H1 (cell line): ENCODE measurements at regions not wholly inside any gene's neighbourhood (a gene's known extent, or its start where the extent isn't known, plus 50 kb on each side); places are given as distances from the start of the nearest gene placed in this dataset.

Experiments
- BCL11A ChIP-seq, 2 experiments: IDR thresholded peaks; one replicate each; pipeline ENCODE4 v1.6.1; 2011; ENCODE audit warnings: low read depth in 2 of 2, low read length in 2 of 2, mild to moderate bottlenecking in 2 of 2
- CEBPB ChIP-seq: IDR thresholded peaks from 2 replicates; pipeline ENCODE4 v1.6.1; 2012; ENCODE audit warnings: low read depth, low read length
- CHD1 ChIP-seq: IDR thresholded peaks from 2 replicates; pipeline ENCODE4 v1.6.1; 2012; ENCODE audit warnings: low read depth, low read length, improper control_type of control experiment
- FOSL1 ChIP-seq: IDR thresholded peaks from 2 replicates; pipeline ENCODE4 v1.6.1; 2011; ENCODE audit warnings: mild to moderate bottlenecking, low read depth, low read length, moderate library complexity; ENCODE audit not compliant: insufficient read depth
- GABPA ChIP-seq: IDR thresholded peaks from 2 replicates; pipeline ENCODE4 v1.6.1; 2011; ENCODE audit warnings: mild to moderate bottlenecking, low read length, moderate library complexity, borderline replicate concordance; ENCODE audit not compliant: insufficient read depth
- NRF1 ChIP-seq: IDR thresholded peaks from 2 replicates; pipeline ENCODE4 v1.6.1; 2011; ENCODE audit warnings: mild to moderate bottlenecking, low read depth, low read length, improper control_type of control experiment
- POLR2AphosphoS5 ChIP-seq: IDR thresholded peaks from 2 replicates; pipeline ENCODE4 v1.6.1; 2011; ENCODE audit warnings: low read depth, low read length
- YY1 ChIP-seq: IDR thresholded peaks from 2 replicates; pipeline ENCODE4 v1.6.1; 2011; ENCODE audit warnings: low read depth, mild to moderate bottlenecking, low read length

DNA sequence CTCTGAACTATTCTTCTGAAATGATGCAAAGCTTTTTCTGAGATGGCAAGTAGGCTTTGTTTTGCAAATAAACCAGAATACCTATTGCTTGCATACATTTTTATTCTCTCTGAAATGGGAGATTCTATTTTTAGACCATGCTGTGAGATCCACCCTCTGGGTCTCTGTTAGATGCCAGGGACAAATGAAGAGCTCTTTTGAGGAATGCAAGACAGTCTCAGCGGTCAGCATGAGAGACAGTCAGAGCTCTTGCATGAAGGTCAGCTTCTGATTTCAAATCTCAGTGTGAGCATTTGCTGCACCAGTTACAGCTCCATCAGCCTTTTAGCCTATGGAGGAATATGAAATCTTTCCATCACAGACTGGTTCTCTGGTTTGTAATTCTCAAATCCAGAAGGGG, 429.9 kb upstream of the KLF6 start (continued):
- TF ChIP-seq CHD1, result no peak
- TF ChIP-seq NRF1, result no peak
- TF ChIP-seq GABPA, result no peak
- TF ChIP-seq CEBPB, result no peak
- no peak for TF ChIP-seq YY1
- TF ChIP-seq BCL11A (IDR thresholded peaks at IDR 0.05; ENCODE audit: low read depth in 2 of 2, low read length in 2 of 2), result no peak
- no peak for TF ChIP-seq FOSL1
- no peak for TF ChIP-seq POLR2AphosphoS5
- TF ChIP-seq, all 59 proteins: peak for 0
